Activated CD4-positive, alpha-beta T cell treated with anti-CD3 and anti-CD28 coated beads, Interleukin-2, amount 10 ng/mL, durations not matched to agents 24 days and 14 days (primary cell): ENCODE measurements at regions not wholly inside any gene's neighbourhood (a gene's known extent, or its start where the extent isn't known, plus 50 kb on each side); places are given as distances from the start of the nearest gene placed in this dataset.

Experiments used
- DNase-seq: peaks from one replicate; pipeline ENCODE4 v3.0.0; 2022
- H3K27ac Mint-ChIP-seq: one replicate; pipeline ENCODE4 v1.8.0; 2022; ENCODE audit warnings: mild to moderate bottlenecking, mixed read lengths
- H3K27me3 Mint-ChIP-seq: one replicate; pipeline ENCODE4 v1.8.0; 2022; ENCODE audit warnings: mixed read lengths
- H3K36me3 Mint-ChIP-seq: one replicate; pipeline ENCODE4 v1.8.0; 2022; ENCODE audit warnings: low read depth, mild to moderate bottlenecking, mixed read lengths
- H3K4me1 Mint-ChIP-seq: one replicate; pipeline ENCODE4 v1.8.0; 2021; ENCODE audit warnings: mixed read lengths
- H3K4me3 Mint-ChIP-seq: one replicate; pipeline ENCODE4 v1.8.0; 2022; ENCODE audit warnings: mild to moderate bottlenecking, moderate library complexity, mixed read lengths
- H3K9me3 Mint-ChIP-seq: one replicate; pipeline ENCODE4 v1.8.0; 2021; ENCODE audit warnings: mixed read lengths
- intact Hi-C: fragments of 100-400 bp; cut with micrococcal nuclease; formaldehyde crosslinking; loops from one replicate; pipeline ENCODE4 v1.15.1; 2023

DNA sequence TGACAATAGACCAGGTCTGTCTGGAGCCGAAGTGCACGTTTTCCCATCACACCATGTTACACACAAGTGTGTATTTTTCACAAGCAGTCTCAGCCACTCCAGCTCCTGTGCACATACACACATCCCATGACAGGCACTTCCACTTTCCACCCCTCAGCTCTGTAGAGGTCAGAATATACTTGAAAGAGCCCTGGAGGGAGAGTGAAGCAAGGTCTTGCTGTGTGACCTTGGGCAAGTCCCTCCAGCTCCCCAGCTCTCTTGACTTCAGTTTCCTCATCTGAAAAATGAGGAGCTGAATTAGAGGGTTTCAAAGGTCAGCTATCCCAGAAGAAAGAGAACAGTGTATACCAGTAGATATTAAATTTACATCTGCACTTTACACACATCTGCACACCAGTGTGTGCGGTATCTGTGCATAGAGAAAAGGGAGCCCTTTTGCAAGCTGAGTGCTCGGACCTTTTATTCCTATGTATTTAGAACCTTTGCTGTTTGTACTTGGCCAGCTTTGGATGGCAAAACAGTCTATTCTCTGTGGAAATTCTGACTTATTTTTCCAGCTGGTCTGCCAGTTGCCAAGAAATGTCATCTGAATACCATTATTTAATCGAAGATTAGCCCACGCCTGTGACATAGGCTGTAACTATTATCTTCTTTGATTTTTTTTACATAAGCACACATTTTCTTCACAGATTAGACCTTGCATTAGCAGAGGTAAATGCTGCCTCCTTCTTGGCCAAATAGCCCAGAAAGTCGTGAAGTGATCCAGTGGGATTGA, 528.0 kb downstream of the BNC2 start:
- no peak for DNase-seq
- H3K9me3 Mint-ChIP-seq, result no peaks in the 10 kb centered on the region
- no peaks in the 10 kb centered on the region for H3K27me3 Mint-ChIP-seq
- no peaks in the 10 kb centered on the region for H3K4me1 Mint-ChIP-seq
- no peaks in the 10 kb centered on the region for H3K36me3 Mint-ChIP-seq
- intact Hi-C loops, result no loop called here
- H3K4me3 Mint-ChIP-seq, result no peak overlapping the region
- no peak overlapping the region for H3K27ac Mint-ChIP-seq

DNA sequence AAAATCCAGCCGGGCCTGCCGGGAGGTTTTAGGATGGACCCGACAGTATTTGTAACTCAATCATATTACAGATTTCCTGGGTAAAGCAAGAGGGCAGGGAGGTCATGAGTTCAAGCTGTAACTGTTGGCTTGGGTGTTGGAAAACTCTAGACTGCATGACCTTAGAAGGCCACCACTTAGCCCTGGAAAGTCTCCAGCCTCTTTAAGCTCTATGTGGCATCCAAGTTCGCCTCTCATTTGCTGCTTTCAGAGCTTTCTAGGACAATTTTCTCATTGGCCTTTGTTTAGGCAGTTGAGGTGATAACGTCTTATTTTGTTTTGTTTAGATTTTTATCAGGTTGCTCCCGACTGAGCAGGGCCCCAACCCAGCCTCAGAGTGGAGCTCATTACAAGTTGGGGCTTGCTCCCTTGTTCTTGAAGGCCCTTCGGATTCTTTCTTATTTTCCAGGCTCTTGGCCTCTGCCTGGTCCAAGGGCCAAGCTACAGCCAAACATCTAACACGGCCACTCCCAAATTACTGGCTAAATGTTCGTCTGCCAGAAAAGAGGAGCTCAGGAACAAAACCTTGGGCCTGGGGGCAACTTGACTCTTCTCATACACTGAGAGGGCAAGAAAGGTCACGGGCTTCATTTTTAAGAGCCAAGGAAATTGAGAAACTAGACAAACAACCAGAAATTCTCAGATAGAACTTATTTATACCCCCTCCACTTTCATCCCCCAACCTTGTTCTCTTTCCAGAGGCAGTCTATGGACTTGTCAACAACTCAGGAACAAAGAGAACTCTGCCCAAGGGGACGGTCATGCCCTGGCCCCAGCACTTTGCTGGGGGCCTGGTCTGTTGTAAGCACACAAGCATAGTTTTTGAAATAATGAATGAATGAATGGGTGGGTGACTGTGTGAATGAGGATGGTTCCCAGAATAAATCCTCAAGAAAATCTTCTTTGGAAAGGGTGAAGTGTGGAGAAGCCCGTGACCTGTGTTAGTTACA, 526.9 kb downstream of the BNC2 start:
- Mint-ChIP-seq H3K27me3 (no peaks in the 10 kb centered on the region), H3K36me3 (no peaks in the 10 kb centered on the region), H3K4me1 (no peaks in the 10 kb centered on the region), H3K4me3 (no peak overlapping the region), H3K27ac (no peak overlapping the region), H3K9me3 (no peaks in the 10 kb centered on the region)
- intact Hi-C loops, result no loop called here
- DNase-seq, result no peak

DNA sequence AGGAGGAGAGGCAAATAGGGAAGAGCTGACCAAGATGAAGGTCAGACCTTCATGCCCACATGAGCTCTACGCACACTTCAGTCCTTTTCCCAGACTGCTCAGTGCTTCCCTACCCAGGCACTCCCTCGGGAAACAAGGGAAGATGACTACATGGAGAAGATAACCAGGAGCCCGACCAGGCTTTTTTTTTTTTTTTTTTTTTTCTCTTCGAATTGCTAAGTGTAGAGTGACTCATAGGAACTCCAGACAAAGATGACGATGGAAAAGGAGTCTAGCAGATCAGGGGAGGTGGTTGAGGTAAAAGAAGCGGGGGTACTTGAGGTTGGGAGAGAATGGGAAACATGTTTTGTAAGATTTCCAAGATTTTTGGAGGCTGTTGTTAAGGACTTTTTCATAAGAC, 526.1 kb downstream of the BNC2 start:
- H3K27me3 Mint-ChIP-seq, result no peaks in the 10 kb centered on the region
- no peaks in the 10 kb centered on the region for H3K4me1 Mint-ChIP-seq
- no peaks in the 10 kb centered on the region for H3K36me3 Mint-ChIP-seq
- no peak for DNase-seq
- no peak overlapping the region for H3K27ac Mint-ChIP-seq
- H3K9me3 Mint-ChIP-seq, result no peaks in the 10 kb centered on the region
- intact Hi-C loops, result no loop called here
- H3K4me3 Mint-ChIP-seq, result no peak overlapping the region

DNA sequence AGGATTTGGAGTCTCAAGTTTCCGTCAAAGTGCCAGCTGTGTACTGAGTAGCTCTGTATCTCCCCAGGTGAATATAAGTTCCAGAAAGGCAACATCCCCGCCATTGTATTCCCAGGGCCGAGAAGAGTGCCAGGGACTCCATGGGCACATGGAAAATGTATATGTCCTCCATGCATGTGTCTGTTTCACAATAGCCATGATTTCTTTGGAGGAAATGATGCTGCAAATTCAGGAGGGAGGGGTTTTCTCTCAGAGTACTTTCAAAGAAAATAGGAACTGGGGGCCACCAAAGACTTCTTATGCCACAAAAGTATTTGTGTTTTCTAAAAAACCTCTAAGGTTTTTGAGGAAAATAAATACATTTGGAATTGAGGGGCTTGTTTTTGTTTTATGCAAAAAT, 524.6 kb downstream of the BNC2 start:
- H3K4me3 Mint-ChIP-seq, result no peak overlapping the region
- H3K4me1 Mint-ChIP-seq, result no peaks in the 10 kb centered on the region
- intact Hi-C loops, result no loop called here
- no peaks in the 10 kb centered on the region for H3K36me3 Mint-ChIP-seq
- no peaks in the 10 kb centered on the region for H3K27me3 Mint-ChIP-seq
- H3K27ac Mint-ChIP-seq, result no peak overlapping the region
- DNase-seq, result no peak
- H3K9me3 Mint-ChIP-seq, result no peaks in the 10 kb centered on the region

DNA sequence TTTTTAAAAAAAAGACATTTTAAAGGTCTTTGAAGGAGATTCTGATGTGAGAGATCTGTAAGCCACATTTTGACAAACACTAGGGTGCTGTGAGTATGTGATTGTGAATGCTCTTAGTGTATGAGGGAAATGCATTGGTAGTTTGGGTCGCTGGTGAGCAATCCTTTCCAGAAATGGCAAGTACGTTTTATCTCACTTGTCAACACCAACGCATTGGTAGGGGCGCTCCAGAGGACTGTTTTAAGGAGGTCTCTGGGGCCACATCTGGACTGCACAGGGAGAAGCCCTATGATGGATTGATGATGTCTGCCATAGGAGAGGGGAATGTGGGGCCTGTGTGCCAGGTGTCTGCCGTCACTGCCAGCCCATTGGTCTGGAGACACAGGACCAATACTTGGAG, 522.6 kb downstream of the BNC2 start:
- DNase-seq, result no peak

DNA sequence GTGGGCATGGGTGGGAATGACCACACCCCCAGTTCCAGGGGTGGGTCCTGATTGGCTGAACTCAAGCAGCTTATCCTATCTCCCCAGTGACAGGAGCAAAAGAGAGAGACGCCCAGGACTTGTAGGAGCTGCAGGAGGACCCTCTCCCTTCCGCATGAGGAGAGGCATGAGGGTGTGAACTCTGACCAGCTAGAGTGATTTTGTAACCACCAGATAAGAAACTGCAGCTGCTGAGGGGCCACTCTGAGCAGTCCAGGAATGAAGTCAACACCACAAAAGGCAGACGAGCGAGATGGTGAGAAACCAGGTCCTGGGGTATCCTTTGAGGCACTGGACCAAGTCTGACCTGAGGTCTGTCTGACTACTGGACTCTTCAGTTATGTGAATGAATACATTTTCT, 521.9 kb downstream of the BNC2 start:
- no peaks in the 10 kb centered on the region for H3K36me3 Mint-ChIP-seq
- H3K4me1 Mint-ChIP-seq, result no peaks in the 10 kb centered on the region
- no peak overlapping the region for H3K27ac Mint-ChIP-seq
- H3K4me3 Mint-ChIP-seq, result no peak overlapping the region
- no peaks in the 10 kb centered on the region for H3K9me3 Mint-ChIP-seq
- no peaks in the 10 kb centered on the region for H3K27me3 Mint-ChIP-seq
- DNase-seq, result no peak
- intact Hi-C loops, result no loop called here

More for the DNA sequence above, 522.6 kb downstream of the BNC2 start:
- H3K4me3 Mint-ChIP-seq, result no peak overlapping the region
- H3K9me3 Mint-ChIP-seq, result no peaks in the 10 kb centered on the region
- intact Hi-C loops, result no loop called here
- no peaks in the 10 kb centered on the region for H3K27me3 Mint-ChIP-seq
- no peak overlapping the region for H3K27ac Mint-ChIP-seq
- H3K36me3 Mint-ChIP-seq, result no peaks in the 10 kb centered on the region
- no peaks in the 10 kb centered on the region for H3K4me1 Mint-ChIP-seq

DNA sequence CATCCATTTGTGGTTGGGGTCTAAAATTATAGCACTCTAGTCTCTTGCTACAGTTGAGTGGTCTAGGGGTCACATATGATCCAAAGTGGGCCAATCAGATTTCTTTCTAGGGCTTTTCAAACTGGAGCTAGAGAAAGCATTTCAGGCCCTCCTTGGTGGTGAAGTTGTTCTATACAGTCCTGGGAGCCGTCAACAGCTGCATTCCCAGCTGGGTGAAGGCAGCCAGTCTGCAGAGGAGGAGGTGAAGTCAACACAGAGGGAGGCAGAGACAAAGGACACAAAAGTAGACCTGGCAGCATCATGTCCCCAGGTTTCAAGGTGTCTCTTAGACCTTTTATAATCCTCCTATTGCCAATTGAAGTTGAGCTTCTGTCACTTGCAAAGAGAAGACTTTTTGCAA, 518.2 kb downstream of the BNC2 start:
- Mint-ChIP-seq H3K4me3 (no peak overlapping the region), H3K27ac (no peak overlapping the region), H3K36me3 (no peaks in the 10 kb centered on the region), H3K9me3 (no peaks in the 10 kb centered on the region), H3K4me1 (no peaks in the 10 kb centered on the region), H3K27me3 (no peaks in the 10 kb centered on the region)
- DNase-seq, result no peak
- intact Hi-C loops, result no loop called here

DNA sequence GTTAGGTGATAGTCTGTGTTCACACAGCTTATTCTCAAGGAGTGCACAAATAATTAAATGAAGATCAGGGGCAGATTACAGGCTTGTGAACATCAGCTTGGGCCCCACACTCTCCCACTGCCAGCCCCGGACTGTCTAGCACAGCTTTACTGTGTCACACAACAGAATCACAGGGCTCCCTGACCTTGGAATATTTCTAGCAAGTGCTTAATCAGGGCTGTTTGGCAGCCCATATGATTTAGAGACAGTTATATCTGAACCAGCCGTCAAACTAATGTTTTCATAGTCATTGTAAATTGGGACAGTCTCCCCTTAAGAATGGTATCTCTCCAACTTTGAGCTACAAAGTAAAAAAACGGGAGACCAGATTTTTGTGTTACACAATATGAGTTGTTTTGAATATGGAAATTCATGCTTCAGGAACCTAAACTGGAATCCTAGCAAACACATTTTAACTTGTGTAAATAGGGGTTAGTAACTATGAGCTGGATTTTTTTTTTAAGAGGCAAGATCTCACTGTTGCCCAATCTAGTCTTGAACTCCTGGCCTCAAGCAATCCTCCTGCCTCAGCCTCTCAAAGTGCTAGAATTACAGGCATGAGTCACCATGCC, 517.6 kb downstream of the BNC2 start:
- Mint-ChIP-seq H3K4me1 (no peaks in the 10 kb centered on the region), H3K27ac (no peak overlapping the region), H3K4me3 (no peak overlapping the region), H3K36me3 (no peaks in the 10 kb centered on the region), H3K9me3 (no peaks in the 10 kb centered on the region), H3K27me3 (no peaks in the 10 kb centered on the region)
- no peak for DNase-seq
- intact Hi-C loops, result no loop called here

DNA sequence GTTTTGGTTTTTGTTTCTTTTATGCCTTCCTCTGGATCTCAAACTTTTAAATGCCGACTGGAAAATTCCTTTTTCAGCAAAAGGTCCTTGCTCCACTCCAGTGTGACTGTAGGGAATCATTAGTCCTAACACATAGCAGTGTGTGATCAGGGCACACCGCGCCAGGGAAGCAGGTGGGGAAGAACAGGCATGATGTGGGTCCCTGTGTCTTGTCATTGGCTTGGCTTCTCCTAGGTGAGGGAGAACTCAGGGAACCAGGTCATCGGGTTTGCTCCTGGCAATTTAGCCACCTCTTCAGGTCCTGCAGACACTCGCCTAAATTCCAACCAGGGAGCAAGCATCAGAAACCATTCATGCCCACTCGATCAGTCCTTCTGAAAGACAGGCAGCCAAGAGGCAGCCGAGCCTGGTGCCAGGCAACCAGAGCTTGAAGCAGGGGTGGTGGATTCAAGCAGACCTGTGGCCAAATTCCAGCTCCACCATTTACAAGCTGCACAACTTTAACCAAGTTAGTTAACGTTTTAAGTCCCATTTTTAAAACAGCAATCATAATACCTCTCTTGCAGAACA, 514.2 kb downstream of the BNC2 start:
- no peaks in the 10 kb centered on the region for H3K36me3 Mint-ChIP-seq
- no peak overlapping the region for H3K27ac Mint-ChIP-seq
- intact Hi-C loops, result no loop called here
- no peak overlapping the region for H3K4me3 Mint-ChIP-seq
- no peaks in the 10 kb centered on the region for H3K4me1 Mint-ChIP-seq
- DNase-seq, result no peak
- peaks cover 4% of the 10 kb centered on the region for H3K9me3 Mint-ChIP-seq
- no peaks in the 10 kb centered on the region for H3K27me3 Mint-ChIP-seq

DNA sequence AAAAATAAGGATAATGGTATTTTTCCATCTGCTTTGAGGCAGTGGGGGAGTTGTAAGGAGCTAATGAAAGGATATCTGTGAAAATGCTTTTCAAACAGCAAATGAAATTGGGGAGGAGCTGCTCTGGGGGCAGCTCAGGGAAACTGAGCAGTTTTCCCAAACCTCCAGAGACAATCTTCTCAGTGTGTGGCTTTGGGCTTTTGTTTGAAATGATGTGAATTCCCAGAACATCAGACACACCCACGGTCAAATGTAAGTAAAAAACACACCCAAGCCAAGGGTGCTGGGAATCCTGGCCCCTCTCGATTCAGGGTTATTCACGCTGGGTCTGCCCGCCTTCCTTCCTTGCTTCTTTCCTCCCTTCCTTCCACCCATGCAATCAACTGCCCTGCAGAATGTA, 512.6 kb downstream of the BNC2 start:
- Mint-ChIP-seq H3K27ac (no peak overlapping the region), H3K4me1 (no peaks in the 10 kb centered on the region), H3K9me3 (peaks cover 4% of the 10 kb centered on the region), H3K4me3 (no peak overlapping the region), H3K27me3 (no peaks in the 10 kb centered on the region), H3K36me3 (no peaks in the 10 kb centered on the region)
- intact Hi-C loops, result no loop called here
- DNase-seq, result no peak

DNA sequence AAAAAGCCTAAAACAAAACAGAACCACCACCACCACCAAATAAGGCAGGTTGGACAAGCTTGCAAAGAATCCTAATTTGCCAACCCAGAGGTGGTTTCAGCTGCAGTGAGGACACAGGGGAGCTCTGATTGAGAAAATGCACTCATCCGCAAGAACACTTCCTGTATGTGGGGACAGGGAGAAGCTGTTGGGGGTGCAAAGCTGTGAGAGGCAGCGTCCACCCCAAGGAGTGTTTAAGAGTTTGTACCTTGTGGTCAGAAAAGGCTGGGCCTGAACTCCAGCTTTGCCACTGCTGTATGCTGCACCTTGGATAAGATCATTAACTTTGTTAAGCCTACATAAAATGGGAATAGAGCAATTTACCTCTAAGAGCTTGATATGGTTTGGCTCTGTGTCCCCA, 511.7 kb downstream of the BNC2 start:
- Mint-ChIP-seq H3K27me3 (no peaks in the 10 kb centered on the region), H3K4me3 (no peak overlapping the region), H3K4me1 (no peaks in the 10 kb centered on the region), H3K9me3 (peaks cover 4% of the 10 kb centered on the region), H3K27ac (no peak overlapping the region), H3K36me3 (no peaks in the 10 kb centered on the region)
- no peak for DNase-seq
- intact Hi-C loops, result no loop called here
